ENCODE measurements at regions not wholly inside any gene's neighbourhood (a gene's known extent, or its start where the extent isn't known, plus 50 kb on each side); places are given as distances from the start of the nearest gene placed in this dataset.

- H3K9me3 ChIP-seq, result peaks cover 0 to 9% (median 0%) of the 10 kb centered on the region in 4 donors
- no peak overlapping the region for H3K4me3 ChIP-seq
- no peak overlapping the region for H3K27ac ChIP-seq
- no peaks in the 10 kb centered on the region for H3K27me3 ChIP-seq
- no peak for DNase-seq (ENCODE audit: low spot score in 2 of 2)
- WGBS, 2 donors, result 68 to 74% methylated on average over 3 of the region's 3 CpGs
- H3K4me1 ChIP-seq, result no peaks in the 10 kb centered on the region
- no peaks in the 10 kb centered on the region for H3K36me3 ChIP-seq
- TF ChIP-seq POLR2A (IDR thresholded peaks at IDR 0.05) (no peak), EP300 (IDR thresholded peaks at IDR 0.05) (no peak), CTCF (IDR thresholded peaks at IDR 0.05) (no peak)
These were observed 1335.9 kb upstream of the SORCS1 start for GRCh38 chr10:108500396-108500795.

- H3K27me3 ChIP-seq, result no peaks in the 10 kb centered on the region
- no peak overlapping the region for H3K27ac ChIP-seq
- H3K36me3 ChIP-seq, result no peaks in the 10 kb centered on the region
- no peaks in the 10 kb centered on the region for H3K9me3 ChIP-seq
- H3K4me3 ChIP-seq, result no peak overlapping the region
- no peak for DNase-seq (ENCODE audit: low spot score in 2 of 2)
- no peak for TF ChIP-seq EP300 (IDR thresholded peaks at IDR 0.05)
- TF ChIP-seq CTCF (IDR thresholded peaks at IDR 0.05), result no peak
- no peak for TF ChIP-seq POLR2A (IDR thresholded peaks at IDR 0.05)
- H3K4me1 ChIP-seq, result no peaks in the 10 kb centered on the region
These were observed 1331.6 kb upstream of the SORCS1 start for GRCh38 chr10:108496106-108496505.

GRCh38 chr10:108490944-108491343 lies 1326.4 kb upstream of the SORCS1 start:
- Histone ChIP-seq H3K4me1 (no peaks in the 10 kb centered on the region), H3K4me3 (no peak overlapping the region), H3K27ac (no peak overlapping the region), H3K27me3 (no peaks in the 10 kb centered on the region), H3K9me3 (no peaks in the 10 kb centered on the region), H3K36me3 (no peaks in the 10 kb centered on the region)
- no peak for TF ChIP-seq CTCF (IDR thresholded peaks at IDR 0.05)
- DNase-seq (ENCODE audit: low spot score in 2 of 2), result no peak
- WGBS, 2 donors, result 28% methylated on average over 1 of the region's 1 CpG

- Histone ChIP-seq H3K36me3 (no peaks in the 10 kb centered on the region), H3K9me3 (peaks cover 0 to 7% (median 0%) of the 10 kb centered on the region in 4 donors), H3K27me3 (no peaks in the 10 kb centered on the region), H3K4me3 (no peak overlapping the region), H3K4me1 (peaks cover 0 to 4% (median 0%) of the 10 kb centered on the region in 4 donors), H3K27ac (no peak overlapping the region)
- TF ChIP-seq POLR2A (IDR thresholded peaks at IDR 0.05) (no peak), EP300 (IDR thresholded peaks at IDR 0.05) (no peak), CTCF (IDR thresholded peaks at IDR 0.05) (no peak)
- 88 to 91% methylated on average over 1 of the region's 1 CpG for WGBS, 2 donors
- DNase-seq (ENCODE audit: low spot score in 2 of 2), result no peak
These were observed 1306.9 kb upstream of the SORCS1 start for GRCh38 chr10:108471420-108471819.

- Histone ChIP-seq H3K36me3 (no peaks in the 10 kb centered on the region), H3K4me3 (no peak overlapping the region), H3K27ac (no peak overlapping the region), H3K27me3 (no peaks in the 10 kb centered on the region), H3K4me1 (peaks cover 0 to 15% (median 0%) of the 10 kb centered on the region in 4 donors), H3K9me3 (peaks cover 0 to 7% (median 0%) of the 10 kb centered on the region in 4 donors)
- DNase-seq (ENCODE audit: low spot score in 2 of 2), result no peak
- WGBS, 2 donors, result 59 to 63% methylated on average over 3 of the region's 3 CpGs
- no peak for TF ChIP-seq CTCF (IDR thresholded peaks at IDR 0.05)
- TF ChIP-seq EP300 (IDR thresholded peaks at IDR 0.05), result no peak
- no peak for TF ChIP-seq POLR2A (IDR thresholded peaks at IDR 0.05)
These were observed 1305.4 kb upstream of the SORCS1 start for GRCh38 chr10:108469940-108470339.

All from tibial nerve (tissue), 4 donors.